ENCODE measurements at regions not wholly inside any gene's neighbourhood (a gene's known extent, or its start where the extent isn't known, plus 50 kb on each side); places are given as distances from the start of the nearest gene placed in this dataset.

- no peak for TF ChIP-seq POLR2AphosphoS5 (IDR thresholded peaks at IDR 0.05)
- TF ChIP-seq CTCF (IDR thresholded peaks at IDR 0.05): no peak
These were observed 383.5 kb downstream of the RASEF start for GRCh38 chr9:82679472-82679871.

Measured in breast epithelium (tissue), 3 donors.